ENCODE measurements at regions not wholly inside any gene's neighbourhood (a gene's known extent, or its start where the extent isn't known, plus 50 kb on each side); places are given as distances from the start of the nearest gene placed in this dataset.

DNA sequence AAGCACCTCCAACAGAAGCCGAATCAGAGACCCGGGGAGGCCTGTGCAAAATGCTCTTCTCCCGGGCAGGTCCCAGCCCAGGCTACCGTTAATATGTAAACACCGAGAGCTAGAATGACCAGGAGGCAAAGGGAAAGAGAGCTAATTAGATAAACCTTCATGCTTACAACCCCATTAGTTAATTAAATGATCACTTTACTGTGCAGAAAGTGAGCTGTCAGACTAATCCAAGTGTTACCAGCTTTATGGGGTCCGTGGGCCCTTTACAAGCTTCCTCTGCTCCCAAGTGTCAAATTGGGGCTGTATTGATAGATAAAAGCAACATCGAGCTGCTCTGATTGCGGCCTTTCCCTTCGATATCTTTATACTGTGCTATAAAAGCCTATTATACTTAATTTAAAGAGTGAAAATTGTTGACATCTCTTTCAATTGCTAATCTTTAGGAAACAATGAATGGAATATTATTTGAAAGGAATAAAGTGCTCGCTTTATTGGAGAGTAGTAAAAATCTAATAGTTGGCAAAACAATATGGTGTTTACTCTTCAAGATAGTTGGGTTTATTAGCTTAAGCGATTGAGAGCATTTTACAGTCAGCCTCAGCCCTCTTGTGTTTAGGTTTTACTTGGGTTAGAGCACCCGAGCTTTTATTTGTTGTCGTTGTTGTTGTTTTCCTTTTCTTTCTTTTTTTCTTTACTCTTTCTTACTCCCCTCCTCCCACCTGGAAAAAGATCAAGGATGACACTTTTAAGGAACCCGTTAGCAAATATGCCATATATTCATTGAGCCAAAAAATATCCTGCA, 189.3 kb upstream of the GPR12 start:
- Histone ChIP-seq H2AFZ (ENCODE audit: control insufficient read depth, low read depth, low read length) (no peak overlapping the region), H3K4me3 (no peak overlapping the region), H4K20me1 (ENCODE audit: control insufficient read depth, insufficient read depth) (no peaks in the 10 kb centered on the region), H3K4me2 (ENCODE audit: control insufficient read depth, insufficient read depth) (no peak overlapping the region), H3K36me3 (ENCODE audit: control insufficient read depth in 2 of 2, insufficient read depth in 2 of 2, low read length in 1 of 2) (no peaks in the 10 kb centered on the region), H3K79me2 (ENCODE audit: control insufficient read depth, insufficient read depth, low read length) (no peaks in the 10 kb centered on the region), H3K9ac (ENCODE audit: control insufficient read depth, insufficient read depth, low read length) (no peak overlapping the region), H3K27ac (ENCODE audit: control insufficient read depth, insufficient read depth) (no peak overlapping the region), H3K27me3 (replicated peaks in 1 of 2; ENCODE audit: control insufficient read depth in 2 of 2, insufficient read depth in 2 of 2, low read length in 1 of 2) (no peaks in the 10 kb centered on the region; a peak in 2 of 4 replicates), H3K4me1 (ENCODE audit: control insufficient read depth, insufficient read depth, low read length) (no peaks in the 10 kb centered on the region), H3K9me3 (replicated peaks; ENCODE audit: control insufficient read depth, insufficient read depth, low read length) (no peaks in the 10 kb centered on the region)
- DNase-seq (ENCODE audit: low read depth, low spot score): no peak
- ChIA-PET SMC1A (ENCODE audit: uncharacterized antibody, unreplicated experiment) (interaction anchor here (1.1 to 1.6 kb wide), 5 partner anchors 9 to 21 kb away, joined by 3 read pairs; no protein-coding TSS in a partner anchor), CTCF (interaction anchor here (0.6 to 1.9 kb wide), 9 partner anchors 20 to 877 kb away, joined by 3 to 6 read pairs (median 3); no protein-coding TSS in a partner anchor), POLR2A (no interaction called here), RAD21 (ENCODE audit: unreplicated experiment) (interaction anchor here (0.9 kb wide), 1 partner anchor 22 kb away, joined by 3 read pairs; no protein-coding TSS in a partner anchor)
- TF ChIP-seq EGR1 (IDR thresholded peaks at IDR 0.05; ENCODE audit: borderline replicate concordance in 1 of 2, low read depth in 2 of 2, low read length in 2 of 2) (no peak), CHD2 (IDR thresholded peaks at IDR 0.05; ENCODE audit: borderline replicate concordance, low read depth, low read length) (no peak), ZNF274 (IDR thresholded peaks at IDR 0.05; ENCODE audit: insufficient read depth, insufficient read length) (no peak), DPF2 (IDR thresholded peaks at IDR 0.05) (no peak), ZSCAN29 (IDR thresholded peaks at IDR 0.05) (no peak), ASH2L (IDR thresholded peaks at IDR 0.05; ENCODE audit: borderline replicate concordance, low read depth) (no peak)
- TF ChIP-seq, protein P1, sequence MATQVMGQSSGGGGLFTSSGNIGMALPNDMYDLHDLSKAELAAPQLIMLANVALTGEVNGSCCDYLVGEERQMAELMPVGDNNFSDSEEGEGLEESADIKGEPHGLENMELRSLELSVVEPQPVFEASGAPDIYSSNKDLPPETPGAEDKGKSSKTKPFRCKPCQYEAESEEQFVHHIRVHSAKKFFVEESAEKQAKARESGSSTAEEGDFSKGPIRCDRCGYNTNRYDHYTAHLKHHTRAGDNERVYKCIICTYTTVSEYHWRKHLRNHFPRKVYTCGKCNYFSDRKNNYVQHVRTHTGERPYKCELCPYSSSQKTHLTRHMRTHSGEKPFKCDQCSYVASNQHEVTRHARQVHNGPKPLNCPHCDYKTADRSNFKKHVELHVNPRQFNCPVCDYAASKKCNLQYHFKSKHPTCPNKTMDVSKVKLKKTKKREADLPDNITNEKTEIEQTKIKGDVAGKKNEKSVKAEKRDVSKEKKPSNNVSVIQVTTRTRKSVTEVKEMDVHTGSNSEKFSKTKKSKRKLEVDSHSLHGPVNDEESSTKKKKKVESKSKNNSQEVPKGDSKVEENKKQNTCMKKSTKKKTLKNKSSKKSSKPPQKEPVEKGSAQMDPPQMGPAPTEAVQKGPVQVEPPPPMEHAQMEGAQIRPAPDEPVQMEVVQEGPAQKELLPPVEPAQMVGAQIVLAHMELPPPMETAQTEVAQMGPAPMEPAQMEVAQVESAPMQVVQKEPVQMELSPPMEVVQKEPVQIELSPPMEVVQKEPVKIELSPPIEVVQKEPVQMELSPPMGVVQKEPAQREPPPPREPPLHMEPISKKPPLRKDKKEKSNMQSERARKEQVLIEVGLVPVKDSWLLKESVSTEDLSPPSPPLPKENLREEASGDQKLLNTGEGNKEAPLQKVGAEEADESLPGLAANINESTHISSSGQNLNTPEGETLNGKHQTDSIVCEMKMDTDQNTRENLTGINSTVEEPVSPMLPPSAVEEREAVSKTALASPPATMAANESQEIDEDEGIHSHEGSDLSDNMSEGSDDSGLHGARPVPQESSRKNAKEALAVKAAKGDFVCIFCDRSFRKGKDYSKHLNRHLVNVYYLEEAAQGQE (IDR thresholded peaks at IDR 0.05; ENCODE audit: low read depth, low read length): no peak
- TF ChIP-seq, protein P2, sequence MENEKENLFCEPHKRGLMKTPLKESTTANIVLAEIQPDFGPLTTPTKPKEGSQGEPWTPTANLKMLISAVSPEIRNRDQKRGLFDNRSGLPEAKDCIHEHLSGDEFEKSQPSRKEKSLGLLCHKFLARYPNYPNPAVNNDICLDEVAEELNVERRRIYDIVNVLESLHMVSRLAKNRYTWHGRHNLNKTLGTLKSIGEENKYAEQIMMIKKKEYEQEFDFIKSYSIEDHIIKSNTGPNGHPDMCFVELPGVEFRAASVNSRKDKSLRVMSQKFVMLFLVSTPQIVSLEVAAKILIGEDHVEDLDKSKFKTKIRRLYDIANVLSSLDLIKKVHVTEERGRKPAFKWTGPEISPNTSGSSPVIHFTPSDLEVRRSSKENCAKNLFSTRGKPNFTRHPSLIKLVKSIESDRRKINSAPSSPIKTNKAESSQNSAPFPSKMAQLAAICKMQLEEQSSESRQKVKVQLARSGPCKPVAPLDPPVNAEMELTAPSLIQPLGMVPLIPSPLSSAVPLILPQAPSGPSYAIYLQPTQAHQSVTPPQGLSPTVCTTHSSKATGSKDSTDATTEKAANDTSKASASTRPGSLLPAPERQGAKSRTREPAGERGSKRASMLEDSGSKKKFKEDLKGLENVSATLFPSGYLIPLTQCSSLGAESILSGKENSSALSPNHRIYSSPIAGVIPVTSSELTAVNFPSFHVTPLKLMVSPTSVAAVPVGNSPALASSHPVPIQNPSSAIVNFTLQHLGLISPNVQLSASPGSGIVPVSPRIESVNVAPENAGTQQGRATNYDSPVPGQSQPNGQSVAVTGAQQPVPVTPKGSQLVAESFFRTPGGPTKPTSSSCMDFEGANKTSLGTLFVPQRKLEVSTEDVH (IDR thresholded peaks at IDR 0.05; ENCODE audit: low read depth, partially characterized antibody): no peak
- in situ Hi-C loops (cut with MboI) (no loop called here), intact Hi-C loops (cut with micrococcal nuclease; ENCODE audit: unreplicated experiment) (no loop called here)
- 33% methylated on average over 14 of the region's 14 CpGs for WGBS (ENCODE audit: insufficient coverage, insufficient replicate concordance, low lambda C conversion rate, missing lambda C conversion rate)
- BruUV-seq (replicated peaks): no TSS peak
- FAIRE-seq: no peak
- no peak for ATAC-seq

All from GM12878 (cell line).